Hippocampal formation (tissue), 2 donors: ENCODE measurements at regions not wholly inside any gene's neighbourhood (a gene's known extent, or its start where the extent isn't known, plus 50 kb on each side); places are given as distances from the start of the nearest gene placed in this dataset.

Experiments
- DNase-seq, 2 donors: peaks; one replicate each; lab custom pipeline; 2025; lab: John Stamatoyannopoulos, UW

- peak in 1 of 2 donors; percentile 53 for DNase-seq
Measured at GRCh38 chr13:39100996-39101738, 62.9 kb downstream of the NHLRC3 start.

- DNase-seq: peak; percentile 25 to 71
Measured at GRCh38 chr13:39102981-39103490, 64.8 kb downstream of the NHLRC3 start.

DNA sequence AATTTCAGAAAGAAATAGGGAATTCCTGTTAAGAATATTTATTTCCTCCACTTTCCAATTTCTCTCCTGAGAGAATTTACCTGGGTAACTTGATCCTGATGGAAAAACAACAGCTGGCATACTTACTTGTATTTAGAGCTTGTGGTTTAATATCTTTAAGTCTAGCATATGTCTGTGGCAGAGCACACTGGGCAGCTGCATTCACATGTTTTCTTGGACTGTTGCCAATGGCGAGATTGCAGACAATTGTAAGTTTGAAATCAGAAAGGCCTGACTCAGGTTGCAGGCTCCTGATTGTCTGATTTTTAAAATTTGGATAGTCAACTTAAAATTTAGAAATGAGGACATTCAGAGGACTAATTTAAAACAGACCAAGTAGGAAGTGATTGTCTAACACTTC is 66.9 kb downstream of the NHLRC3 start:
- no peak for DNase-seq

- DNase-seq: no peak
Measured at GRCh38 chr13:39106216-39107005, 68.2 kb downstream of the NHLRC3 start.

DNA sequence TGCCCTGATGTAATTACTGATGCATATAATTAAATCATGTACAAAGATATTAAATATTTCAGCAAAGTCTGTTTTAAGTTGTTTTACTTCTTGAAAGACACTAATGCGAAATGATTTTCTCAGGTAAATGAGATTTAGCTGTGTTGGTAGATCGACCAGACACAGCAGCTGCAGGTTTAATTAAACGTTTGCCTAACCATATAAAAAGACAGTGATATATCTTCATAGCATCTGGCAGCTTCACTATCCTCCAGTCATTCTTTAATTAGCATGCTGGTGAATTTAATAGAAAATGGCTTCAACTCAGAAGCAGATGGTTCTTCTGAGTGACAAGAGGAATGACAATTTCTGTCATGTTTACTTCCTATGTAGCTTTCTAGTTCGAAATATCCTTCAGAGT is 69.3 kb downstream of the NHLRC3 start:
- DNase-seq: no peak

GRCh38 chr13:39108783-39109182 is 70.5 kb downstream of the NHLRC3 start:
- DNase-seq: no peak

DNA sequence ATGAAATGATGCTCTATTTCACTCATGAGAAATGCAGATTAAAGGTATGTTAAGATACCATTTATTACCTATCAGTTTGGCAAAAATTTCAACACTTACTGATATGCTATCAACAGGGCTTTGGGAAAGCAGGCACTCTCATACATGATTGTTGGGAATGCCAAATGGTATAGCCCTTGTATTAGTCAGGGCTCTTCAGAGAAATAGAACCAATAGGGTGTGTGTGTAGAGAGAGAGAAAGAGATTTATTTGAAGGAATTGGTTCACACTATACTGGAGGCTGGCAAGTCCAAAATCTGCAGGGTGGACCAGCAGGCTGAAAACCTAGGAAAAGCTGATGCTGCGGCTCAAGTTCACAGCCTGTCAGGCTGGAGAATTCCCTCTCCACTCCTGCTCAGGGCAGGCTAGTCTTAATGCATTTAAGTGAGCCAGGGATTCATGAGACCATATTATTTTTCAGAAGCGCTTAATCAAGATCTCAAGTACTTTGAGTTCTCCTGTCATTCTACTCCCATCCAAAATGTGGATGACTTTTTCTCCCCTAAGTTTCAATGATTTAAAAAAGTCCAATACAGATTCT is 72.4 kb downstream of the NHLRC3 start:
- DNase-seq: no peak

- DNase-seq: no peak
Measured at GRCh38 chr13:39111145-39111544, 72.9 kb downstream of the NHLRC3 start.

- no peak for DNase-seq
Measured at GRCh38 chr13:39119422-39119821, 81.2 kb downstream of the NHLRC3 start.

GRCh38 chr13:39123578-39123977 is 85.3 kb downstream of the NHLRC3 start:
- no peak for DNase-seq

GRCh38 chr13:39129213-39129612 is 91.0 kb downstream of the NHLRC3 start:
- DNase-seq: no peak

GRCh38 chr13:39130301-39130700 is 92.0 kb downstream of the NHLRC3 start:
- no peak for DNase-seq

DNA sequence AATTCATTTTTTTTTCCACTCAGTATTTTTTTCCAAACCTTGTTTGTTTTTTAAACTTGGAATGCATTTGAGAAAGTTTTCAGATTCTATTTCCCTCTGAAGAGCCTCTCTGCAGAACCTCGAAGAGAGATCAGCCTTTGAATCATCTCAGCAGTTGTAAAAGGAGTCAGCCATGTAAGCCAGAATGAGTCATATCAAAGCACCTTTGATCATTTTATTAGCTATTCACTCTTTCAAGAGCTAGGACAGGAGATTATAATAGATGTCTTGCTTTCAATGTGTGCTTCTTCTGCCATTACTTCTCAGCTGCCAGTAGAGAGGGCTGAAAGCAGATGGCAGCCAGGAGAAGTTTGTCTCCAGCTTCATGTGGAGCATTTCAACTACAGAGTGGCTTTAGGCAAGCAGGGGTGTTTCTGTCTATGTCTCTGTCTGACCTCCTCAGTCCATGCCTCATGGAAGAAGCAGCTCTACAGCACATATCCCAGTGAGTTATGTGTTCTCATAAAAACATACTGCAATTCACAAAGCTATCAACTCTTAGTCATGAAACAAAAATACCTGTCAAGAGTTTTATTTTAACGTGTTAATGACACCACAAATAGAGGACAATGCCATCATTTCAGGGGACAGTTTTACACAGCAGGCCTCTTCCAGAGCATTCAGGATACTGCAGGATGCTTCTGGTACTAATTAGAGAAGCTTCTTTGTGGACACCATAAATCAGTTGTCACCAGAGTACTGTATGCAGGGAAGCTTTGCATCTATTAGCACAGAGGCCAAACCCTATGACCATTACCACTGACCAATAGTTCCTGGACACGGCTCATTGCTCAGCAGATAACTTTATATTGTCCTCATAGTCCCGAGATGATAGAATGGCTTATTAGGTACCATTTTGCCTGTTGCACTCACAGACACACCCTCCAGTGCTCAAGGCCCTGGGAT is 94.3 kb downstream of the NHLRC3 start:
- DNase-seq: no peak

- DNase-seq: no peak
Measured at GRCh38 chr13:39133781-39134180, 95.5 kb downstream of the NHLRC3 start.

DNA sequence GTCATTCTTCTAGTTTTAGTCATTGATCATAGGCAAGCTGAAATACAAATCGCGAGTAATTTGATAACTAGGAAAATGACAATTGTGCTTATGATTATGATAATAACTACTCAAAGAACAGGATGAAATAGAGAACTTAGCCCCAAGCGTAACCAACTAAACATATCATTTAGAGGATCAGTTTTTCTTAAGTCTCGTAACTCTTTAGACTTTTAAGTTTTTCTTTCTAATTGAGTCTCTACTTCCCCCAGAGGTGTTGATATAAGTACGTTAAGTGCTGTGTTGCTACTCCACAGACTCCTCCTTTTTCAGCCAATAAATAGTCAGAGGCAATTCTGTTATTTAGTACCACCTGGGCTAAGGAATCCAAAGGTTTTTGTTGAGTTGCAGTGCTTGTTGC is 96.3 kb downstream of the NHLRC3 start:
- no peak for DNase-seq

DNA sequence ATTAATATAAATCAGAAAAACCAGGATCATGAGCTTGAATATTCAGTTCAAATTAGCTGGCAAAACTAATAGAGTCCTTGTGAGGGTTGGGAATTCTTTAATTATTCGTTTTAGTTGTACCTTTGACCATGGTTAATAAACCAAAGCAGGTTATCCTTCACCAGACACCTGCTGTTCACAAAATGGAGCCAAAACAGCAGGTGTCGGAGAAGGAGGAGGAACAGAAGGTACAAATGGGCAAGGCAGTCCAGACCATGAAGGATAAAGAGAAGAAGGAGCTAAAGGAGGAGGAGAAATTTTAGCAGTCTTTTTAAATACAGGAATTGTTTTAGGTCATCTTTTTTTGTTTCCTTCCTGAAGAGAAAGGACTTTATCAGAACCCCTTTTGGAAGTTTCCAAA is 106.1 kb downstream of the NHLRC3 start:
- no peak for DNase-seq

DNA sequence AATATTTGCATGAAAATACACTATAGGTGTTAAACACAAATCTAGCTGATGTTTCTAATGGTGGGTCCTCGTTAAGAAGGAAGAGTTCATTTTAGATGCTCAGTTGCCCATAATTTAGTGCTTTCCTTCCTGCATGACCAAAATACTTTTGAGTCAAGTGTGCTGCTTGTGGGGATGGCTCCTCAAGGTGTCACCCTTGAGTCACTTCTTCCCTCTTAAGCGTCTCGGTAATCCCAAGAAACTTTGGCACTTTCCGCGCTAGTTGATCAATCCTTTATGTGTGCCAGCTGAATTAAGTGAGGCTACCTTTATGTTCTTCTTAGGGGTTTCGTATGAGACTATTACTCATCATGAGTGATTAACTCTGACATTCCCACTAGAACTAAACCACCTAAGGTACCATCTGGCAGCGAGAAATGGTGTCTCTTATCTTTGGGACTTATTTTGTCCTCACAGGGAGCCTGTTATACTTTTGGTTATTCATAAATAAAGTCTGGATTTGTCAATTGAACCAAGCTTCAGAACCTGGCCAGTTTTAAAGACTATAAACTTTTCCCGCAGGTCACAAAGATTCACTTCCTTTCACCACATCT is 106.8 kb downstream of the NHLRC3 start:
- DNase-seq: peak; percentile 6 to 68

DNA sequence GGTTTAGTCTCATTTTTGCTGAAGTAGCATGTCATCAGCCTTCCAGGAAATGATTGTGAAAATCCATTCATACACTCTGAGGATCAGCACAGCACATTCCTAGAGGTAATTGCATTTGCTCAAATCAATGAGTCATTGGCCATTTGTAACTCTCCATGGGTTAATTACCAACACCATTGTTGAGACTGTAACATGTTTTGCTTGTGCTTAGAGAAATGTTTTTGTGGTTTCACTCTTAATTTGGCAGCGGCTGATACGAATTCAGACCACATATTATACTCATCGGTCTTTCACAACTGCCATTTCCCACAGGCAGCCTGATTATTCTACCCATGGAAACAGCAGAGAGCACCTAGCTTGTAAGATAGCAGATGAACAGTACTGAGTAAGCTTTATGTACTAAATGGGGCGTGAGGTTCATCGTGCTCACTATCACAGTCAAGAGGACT is 110.3 kb downstream of the NHLRC3 start:
- DNase-seq: no peak

GRCh38 chr13:39149896-39150295 is 111.6 kb downstream of the NHLRC3 start:
- DNase-seq: no peak

DNA sequence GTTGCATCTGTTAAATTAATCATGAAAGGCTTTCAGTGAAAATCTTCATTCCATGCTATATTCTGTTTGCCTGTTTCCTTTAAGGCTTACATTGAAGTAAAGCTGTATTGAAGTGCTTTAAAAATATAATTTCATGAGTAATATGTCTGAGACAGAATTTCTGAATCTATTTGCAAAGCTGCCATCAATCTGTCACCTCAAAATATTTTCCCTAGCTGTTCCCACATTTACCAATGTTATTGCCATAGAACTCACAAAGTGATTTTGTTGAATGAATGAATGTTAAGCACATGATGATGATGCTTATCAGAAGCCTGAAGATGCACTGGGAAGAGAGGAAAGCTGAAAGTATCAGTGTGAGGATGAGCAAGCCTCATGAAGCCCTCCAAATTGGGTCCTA is 115.8 kb downstream of the NHLRC3 start:
- DNase-seq: no peak

DNA sequence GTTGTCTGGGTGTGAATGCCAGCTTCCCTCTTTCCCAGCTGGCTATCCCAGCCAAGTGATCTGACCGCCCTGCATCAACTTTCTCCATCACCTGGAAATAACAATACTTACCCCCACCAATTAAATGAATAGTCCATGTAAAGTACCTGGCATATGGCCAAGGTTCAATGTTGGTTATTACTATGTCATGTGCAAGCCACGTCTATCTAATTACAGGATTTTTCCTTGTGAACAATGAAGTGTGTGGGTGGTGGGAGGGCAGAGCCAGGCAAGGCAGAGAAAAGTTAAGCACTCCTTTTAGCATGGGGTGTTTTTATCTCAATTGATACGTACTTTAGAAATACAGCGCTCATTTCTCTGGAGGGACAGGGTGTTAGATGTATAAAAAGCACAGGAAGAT is 121.1 kb downstream of the NHLRC3 start:
- DNase-seq: no peak
